Testis (tissue), 2 donors: ENCODE measurements at regions not wholly inside any gene's neighbourhood (a gene's known extent, or its start where the extent isn't known, plus 50 kb on each side); places are given as distances from the start of the nearest gene placed in this dataset.

Experiments used
- POLR2A ChIP-seq: fragments of 450-650 bp; IDR thresholded peaks from one replicate; pipeline ENCODE4 v1.6.1; 2017; ENCODE audit warnings: antibody characterized with exemption, mild to moderate bottlenecking, moderate library complexity
- TF ChIP-seq, protein P1 (sequence below), 3 experiments: fragments of 450-650 bp in 2 of 3; fragments of 200-600 bp in 1 of 3; sonication (generic) in 1 of 3; IDR thresholded peaks; one replicate each; pipeline ENCODE4 v1.5.1; 2016 to 2019; ENCODE audit warnings: antibody characterized with exemption in 3 of 3, mild to moderate bottlenecking in 2 of 3, moderate library complexity in 1 of 3

DNA sequence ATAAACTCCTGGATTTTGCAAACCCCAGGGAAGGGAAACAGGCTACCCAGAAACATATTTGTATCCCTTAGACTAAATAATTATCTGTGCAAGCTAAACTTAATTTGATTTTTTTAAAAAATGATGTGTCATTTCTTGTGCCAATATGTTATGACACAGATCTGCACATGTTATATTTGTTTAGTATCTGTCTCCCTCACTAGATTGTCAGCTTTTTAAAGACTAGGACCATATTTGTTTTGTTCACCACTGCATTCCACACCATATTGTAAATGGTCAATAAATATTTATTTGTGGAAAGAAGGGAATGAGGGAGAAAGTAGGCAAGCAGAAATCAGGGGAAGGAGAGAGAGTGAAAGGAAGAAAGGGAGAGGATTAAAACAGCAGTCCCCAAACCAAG, 143.3 kb upstream of the TNPO1 start:
- TF ChIP-seq, protein P1, sequence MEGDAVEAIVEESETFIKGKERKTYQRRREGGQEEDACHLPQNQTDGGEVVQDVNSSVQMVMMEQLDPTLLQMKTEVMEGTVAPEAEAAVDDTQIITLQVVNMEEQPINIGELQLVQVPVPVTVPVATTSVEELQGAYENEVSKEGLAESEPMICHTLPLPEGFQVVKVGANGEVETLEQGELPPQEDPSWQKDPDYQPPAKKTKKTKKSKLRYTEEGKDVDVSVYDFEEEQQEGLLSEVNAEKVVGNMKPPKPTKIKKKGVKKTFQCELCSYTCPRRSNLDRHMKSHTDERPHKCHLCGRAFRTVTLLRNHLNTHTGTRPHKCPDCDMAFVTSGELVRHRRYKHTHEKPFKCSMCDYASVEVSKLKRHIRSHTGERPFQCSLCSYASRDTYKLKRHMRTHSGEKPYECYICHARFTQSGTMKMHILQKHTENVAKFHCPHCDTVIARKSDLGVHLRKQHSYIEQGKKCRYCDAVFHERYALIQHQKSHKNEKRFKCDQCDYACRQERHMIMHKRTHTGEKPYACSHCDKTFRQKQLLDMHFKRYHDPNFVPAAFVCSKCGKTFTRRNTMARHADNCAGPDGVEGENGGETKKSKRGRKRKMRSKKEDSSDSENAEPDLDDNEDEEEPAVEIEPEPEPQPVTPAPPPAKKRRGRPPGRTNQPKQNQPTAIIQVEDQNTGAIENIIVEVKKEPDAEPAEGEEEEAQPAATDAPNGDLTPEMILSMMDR (IDR thresholded peaks at IDR 0.05) = no peak
- TF ChIP-seq POLR2A = no peak
